ENCODE measurements at regions not wholly inside any gene's neighbourhood (a gene's known extent, or its start where the extent isn't known, plus 50 kb on each side); places are given as distances from the start of the nearest gene placed in this dataset.
"Not testable (repeated sequence)": the region's sequence is repeated elsewhere in the genome, so short reads cannot be mapped to it uniquely, and the experiment has no call there.

DNA sequence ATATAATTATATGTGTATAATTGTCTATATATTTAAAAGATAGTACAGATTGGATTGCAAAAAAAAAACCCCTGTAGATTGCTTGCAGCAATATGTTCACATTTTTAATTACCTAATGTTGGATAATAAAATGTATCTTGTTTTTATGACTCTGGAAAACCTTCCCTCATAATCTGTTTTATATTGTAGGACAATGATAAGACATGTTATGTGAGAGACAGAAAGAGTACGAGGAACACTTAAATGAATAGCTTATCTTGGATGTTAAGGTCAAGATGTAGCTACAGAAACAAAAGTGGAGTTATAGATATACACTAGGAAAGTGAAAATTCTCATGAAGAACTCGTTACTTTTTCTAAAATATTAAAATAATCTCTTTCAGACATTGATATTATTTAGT is 691.6 kb upstream of the IMPG1 start:
- TF ChIP-seq CTCF (IDR thresholded peaks at IDR 0.05; ENCODE audit: partially characterized antibody, unreplicated experiment), result no peak
- Mint-ChIP-seq H3K27ac (ENCODE audit: unreplicated experiment) (no peak overlapping the region), H3K9me3 (ENCODE audit: unreplicated experiment) (no peaks in the 10 kb centered on the region), H3K4me1 (ENCODE audit: low read depth, unreplicated experiment) (no peaks in the 10 kb centered on the region), H3K27me3 (ENCODE audit: unreplicated experiment) (no peaks in the 10 kb centered on the region), H3K36me3 (ENCODE audit: unreplicated experiment) (no peaks in the 10 kb centered on the region), H3K4me3 (ENCODE audit: unreplicated experiment) (no peak overlapping the region)
- no peak for DNase-seq

GRCh38 chr6:76752841-76753240 is 680.4 kb upstream of the IMPG1 start:
- TF ChIP-seq CTCF (IDR thresholded peaks at IDR 0.05; ENCODE audit: partially characterized antibody, unreplicated experiment), result no peak
- Mint-ChIP-seq H3K27ac (ENCODE audit: unreplicated experiment) (no peak overlapping the region), H3K36me3 (ENCODE audit: unreplicated experiment) (no peaks in the 10 kb centered on the region), H3K27me3 (ENCODE audit: unreplicated experiment) (no peaks in the 10 kb centered on the region), H3K4me1 (ENCODE audit: low read depth, unreplicated experiment) (no peaks in the 10 kb centered on the region), H3K9me3 (ENCODE audit: unreplicated experiment) (peaks cover 6% of the 10 kb centered on the region), H3K4me3 (ENCODE audit: unreplicated experiment) (no peak overlapping the region)
- DNase-seq, result no peak

GRCh38 chr6:76745388-76745787 is 672.9 kb upstream of the IMPG1 start:
- not testable (repeated sequence) for H3K9me3 Mint-ChIP-seq (ENCODE audit: unreplicated experiment); DNase-seq; H3K4me1 Mint-ChIP-seq (ENCODE audit: low read depth, unreplicated experiment); H3K4me3 Mint-ChIP-seq (ENCODE audit: unreplicated experiment); H3K27me3 Mint-ChIP-seq (ENCODE audit: unreplicated experiment); H3K27ac Mint-ChIP-seq (ENCODE audit: unreplicated experiment); H3K36me3 Mint-ChIP-seq (ENCODE audit: unreplicated experiment)

GRCh38 chr6:76744151-76744720 is 671.8 kb upstream of the IMPG1 start:
- H3K4me1 Mint-ChIP-seq (ENCODE audit: low read depth, unreplicated experiment); H3K36me3 Mint-ChIP-seq (ENCODE audit: unreplicated experiment); H3K9me3 Mint-ChIP-seq (ENCODE audit: unreplicated experiment); H3K27ac Mint-ChIP-seq (ENCODE audit: unreplicated experiment); H3K27me3 Mint-ChIP-seq (ENCODE audit: unreplicated experiment); H3K4me3 Mint-ChIP-seq (ENCODE audit: unreplicated experiment): not testable (repeated sequence)
- DNase-seq, result peak; percentile 7

DNA sequence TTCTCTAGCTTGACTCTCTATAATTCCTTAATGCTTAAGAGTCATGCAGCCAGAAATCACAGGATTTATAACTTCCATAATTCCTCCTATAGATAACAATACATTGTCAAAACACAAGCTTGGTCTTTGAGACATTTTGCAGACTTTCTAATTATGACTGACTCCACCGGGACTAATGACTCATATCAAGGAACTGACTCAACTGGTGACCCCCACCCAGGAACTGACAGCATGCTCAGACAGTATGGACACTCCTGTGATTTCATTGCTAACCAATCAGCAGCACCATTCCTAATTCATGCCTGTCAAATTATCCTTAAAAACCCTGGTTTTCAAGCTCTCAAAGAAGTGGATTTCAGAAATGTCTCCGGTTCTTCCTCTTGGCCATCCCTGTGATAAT is 670.5 kb upstream of the IMPG1 start:
- Mint-ChIP-seq H3K4me3 (ENCODE audit: unreplicated experiment) (no peak overlapping the region), H3K27ac (ENCODE audit: unreplicated experiment) (no peak overlapping the region), H3K27me3 (ENCODE audit: unreplicated experiment) (no peaks in the 10 kb centered on the region), H3K36me3 (ENCODE audit: unreplicated experiment) (peaks cover 4% of the 10 kb centered on the region), H3K4me1 (ENCODE audit: low read depth, unreplicated experiment) (no peaks in the 10 kb centered on the region), H3K9me3 (ENCODE audit: unreplicated experiment) (no peaks in the 10 kb centered on the region)
- no peak for DNase-seq
- TF ChIP-seq CTCF (IDR thresholded peaks at IDR 0.05; ENCODE audit: partially characterized antibody, unreplicated experiment), result no peak

- no peak for DNase-seq
- H3K4me1 Mint-ChIP-seq (ENCODE audit: low read depth, unreplicated experiment), result peaks cover 12% of the 10 kb centered on the region
- H3K9me3 Mint-ChIP-seq (ENCODE audit: unreplicated experiment), result no peaks in the 10 kb centered on the region
- no peaks in the 10 kb centered on the region for H3K36me3 Mint-ChIP-seq (ENCODE audit: unreplicated experiment)
- H3K4me3 Mint-ChIP-seq (ENCODE audit: unreplicated experiment), result no peak overlapping the region
- no peak for TF ChIP-seq CTCF (IDR thresholded peaks at IDR 0.05; ENCODE audit: partially characterized antibody, unreplicated experiment)
- H3K27ac Mint-ChIP-seq (ENCODE audit: unreplicated experiment), result no peak overlapping the region
- no peaks in the 10 kb centered on the region for H3K27me3 Mint-ChIP-seq (ENCODE audit: unreplicated experiment)
Observed at GRCh38 chr6:76719449-76719848, 647.0 kb upstream of the IMPG1 start.
